Suppressor macrophage treated with lipopolysaccharide for 4 hours (primary cell): ENCODE measurements at regions not wholly inside any gene's neighbourhood (a gene's known extent, or its start where the extent isn't known, plus 50 kb on each side); places are given as distances from the start of the nearest gene placed in this dataset.

Experiments used
- DNase-seq: peaks from one replicate; pipeline ENCODE4 v3.0.0-alpha.2; 2020

DNA sequence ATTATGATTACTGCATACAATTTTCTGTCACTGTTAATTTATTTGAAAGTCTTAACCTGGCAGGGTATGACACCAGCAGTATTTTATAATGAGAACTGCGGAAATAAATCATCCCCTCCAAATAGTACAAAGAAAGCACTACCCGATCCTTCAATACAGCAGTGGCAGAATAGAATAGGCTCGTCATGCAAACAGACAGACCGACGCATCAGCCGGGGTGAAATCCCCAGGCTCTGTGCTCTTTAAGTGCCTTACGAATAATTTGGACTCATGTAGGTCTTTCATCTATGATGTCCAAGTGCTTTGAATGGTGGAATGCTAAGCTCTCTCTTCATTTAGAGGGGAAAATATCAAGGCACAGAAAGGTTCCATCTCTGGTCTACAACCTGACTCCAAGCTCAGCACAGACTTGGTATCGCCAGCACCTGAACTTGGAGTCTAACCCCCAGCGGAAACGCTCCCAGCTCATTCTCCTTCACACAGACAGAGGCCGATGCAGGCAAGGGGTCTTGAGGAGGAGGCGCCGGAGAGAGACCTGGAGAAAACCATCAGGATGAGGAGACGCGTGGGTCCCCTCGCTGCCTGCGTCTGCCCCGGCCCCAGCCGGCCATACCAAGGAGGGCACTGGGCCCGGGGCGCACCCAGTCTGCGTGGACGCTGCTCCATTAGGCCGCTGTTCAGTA, 568.1 kb upstream of the MKI67 start:
- DNase-seq = no peak

GRCh38 chr10:128694851-128695725, 568.9 kb upstream of the MKI67 start:
- no peak for DNase-seq

DNA sequence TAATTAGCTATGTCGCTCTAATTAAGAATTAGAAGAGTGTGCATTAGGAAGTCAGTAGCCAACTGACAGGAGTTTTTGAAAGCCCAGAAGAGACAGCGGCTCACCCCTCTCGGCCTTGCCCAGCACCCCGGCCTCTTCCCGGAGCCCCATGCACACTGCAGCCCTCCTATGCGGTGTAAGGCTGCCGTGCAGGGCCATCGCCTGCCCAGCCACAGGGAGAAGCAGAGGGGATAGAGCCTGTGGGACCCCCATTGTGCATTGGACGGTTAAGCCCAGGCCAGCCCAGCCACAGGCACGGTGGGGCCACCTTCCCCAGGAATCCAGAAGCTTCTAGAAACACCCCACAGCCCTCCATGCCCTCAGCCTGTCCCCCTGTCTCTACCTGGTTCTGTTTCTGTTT, 569.7 kb upstream of the MKI67 start:
- no peak for DNase-seq

- no peak for DNase-seq
These were observed 571.2 kb upstream of the MKI67 start for GRCh38 chr10:128697437-128697836.

DNA sequence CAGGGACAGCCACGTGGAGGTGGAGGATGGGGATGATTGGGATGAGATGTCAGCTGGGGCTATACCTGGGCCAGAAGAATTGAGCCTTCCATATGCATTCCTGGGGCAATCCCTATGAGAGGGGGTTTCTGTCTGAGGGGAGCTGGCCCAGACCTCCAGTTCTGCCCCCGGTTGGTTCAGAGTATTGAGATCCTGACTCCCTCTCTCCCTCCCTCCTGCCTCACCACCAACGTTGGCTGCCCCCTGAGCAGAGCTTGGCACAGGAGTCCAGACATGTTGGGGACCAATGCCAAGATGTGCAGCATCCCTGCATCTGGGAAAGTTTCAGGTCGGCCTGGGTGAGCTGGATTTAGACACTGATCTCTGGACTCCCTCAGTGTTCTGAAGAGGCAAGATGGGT, 575.2 kb upstream of the MKI67 start:
- no peak for DNase-seq

DNA sequence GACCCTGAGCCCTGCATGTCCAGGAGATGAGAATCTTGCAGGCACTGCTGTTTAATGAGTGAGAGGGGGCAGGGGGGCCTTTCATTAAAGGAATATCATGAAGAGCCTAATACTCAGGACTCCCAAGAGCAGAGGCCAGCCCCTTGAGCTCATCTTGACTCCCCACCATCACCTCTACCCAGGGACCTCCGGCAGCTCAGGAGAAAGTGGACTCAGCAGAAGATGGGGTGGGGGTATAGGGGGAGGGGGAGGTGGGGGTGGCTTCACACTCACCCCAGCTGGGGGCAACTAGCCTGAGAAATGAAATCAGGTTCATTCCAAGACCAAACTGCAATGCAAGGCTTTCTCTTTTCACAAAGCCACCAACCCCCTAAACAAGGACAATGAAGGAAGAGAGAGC, 575.6 kb upstream of the MKI67 start:
- no peak for DNase-seq

DNA sequence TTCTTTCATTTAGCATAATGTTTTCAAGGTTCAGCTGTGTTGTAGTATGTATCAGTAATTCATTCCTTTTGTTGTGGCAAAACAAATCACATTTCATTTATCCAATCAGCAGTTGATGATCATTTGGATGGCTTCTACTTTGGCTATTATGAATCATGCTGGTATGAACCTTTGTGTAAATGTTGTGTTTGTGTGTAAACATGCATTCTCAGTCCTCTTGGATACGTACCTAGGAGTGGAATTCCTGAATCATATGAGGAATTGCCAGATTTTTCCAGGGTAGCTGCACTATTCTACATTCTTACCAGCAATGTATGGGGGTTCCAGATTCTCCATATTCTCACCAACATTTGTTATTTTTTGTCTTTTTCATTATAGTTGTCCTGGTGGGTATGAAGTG, 578.5 kb upstream of the MKI67 start:
- DNase-seq = no peak

DNA sequence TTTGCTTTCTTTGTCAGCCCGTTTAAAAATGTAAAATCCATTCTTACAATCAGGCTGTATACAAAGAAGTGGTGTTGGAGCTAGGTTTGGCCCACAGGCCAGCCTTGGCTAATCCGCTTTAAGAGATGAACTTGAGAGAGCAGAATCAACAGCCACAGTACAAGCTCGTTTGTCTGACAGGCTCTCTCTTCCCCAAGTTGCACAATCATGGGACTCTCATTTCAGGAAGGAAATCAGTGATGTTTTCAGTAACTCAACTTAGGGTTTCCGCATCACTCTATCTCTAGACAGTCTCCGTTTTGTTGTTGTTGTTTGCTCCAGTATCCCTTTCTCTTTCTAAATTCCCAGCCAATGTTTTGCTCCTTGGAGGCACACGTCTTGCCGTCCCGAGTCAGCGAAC, 582.0 kb upstream of the MKI67 start:
- no peak for DNase-seq

DNA sequence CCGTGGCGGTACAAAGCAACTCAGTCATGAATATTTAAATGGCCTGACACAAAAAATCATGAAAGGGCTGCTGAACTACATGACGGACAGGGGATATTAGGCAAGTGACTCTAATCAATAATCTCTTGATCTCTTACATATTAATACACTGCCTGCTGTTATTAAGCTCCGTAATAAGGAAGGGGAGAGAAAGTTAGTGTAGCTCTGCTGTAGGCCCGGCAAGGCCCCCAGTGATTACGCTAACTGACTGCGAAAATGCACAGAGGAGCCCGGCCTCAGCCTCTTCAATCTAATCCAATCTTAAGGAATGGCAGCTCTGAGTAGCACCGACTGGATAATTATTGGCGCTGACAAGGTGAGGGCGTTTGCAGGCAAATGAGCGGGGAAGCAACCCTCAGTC, 583.5 kb upstream of the MKI67 start:
- no peak for DNase-seq

DNA sequence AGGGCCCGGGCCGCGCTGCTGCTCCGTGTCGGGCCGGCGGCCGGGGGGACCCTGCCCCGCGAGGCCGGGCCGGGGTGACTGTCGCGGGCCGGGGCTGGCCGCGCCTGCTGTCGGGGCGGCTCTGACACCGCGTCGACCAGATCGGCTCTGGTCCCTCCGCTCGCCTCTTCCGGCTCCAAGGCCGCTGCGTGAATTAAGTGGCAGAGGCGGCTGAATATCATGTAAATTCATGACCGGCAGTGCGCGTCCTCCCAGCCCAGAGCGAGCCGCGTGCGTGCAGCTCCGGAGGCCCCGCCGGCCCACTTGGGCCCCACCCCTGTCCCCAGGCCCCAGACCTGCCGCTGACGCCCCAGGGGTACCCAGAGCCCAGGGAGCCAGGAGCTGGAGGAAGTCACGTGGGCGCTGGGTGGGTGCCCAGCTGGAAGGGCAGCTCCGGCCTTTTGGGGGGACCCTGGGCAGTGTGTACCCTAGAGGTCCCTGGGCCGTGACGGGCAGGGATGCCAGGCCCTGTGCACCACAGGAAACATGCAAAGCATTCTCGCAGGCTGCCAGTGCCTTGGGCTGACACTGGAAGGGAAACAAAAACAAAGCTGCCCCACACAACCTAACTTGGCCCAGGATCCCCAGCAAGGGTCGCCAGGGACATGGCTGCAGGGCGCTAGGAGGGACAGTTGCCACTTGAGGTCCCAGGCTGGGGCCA, 584.0 kb upstream of the MKI67 start:
- DNase-seq = no peak

DNA sequence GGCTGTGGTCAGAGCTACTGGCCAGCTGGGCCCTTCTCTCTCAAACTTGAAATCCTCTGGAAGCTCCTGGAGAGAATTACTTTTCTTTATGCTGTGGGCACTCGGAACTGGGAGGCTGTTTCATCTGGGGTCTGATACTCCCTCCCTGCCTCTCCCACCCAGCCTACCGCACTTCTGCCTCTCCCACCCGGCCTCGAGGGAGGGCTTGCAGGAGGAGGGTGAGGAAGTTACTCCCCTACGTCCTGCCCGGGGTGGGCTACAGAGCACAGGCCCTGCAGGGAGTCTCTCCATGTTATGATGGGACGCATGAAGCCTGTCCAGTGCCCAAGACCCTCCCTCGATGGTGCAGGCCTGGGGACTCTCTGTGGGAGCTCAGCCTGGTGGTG, 584.6 kb upstream of the MKI67 start:
- DNase-seq = no peak

- DNase-seq = no peak
These were observed 585.6 kb upstream of the MKI67 start for GRCh38 chr10:128711806-128712205.

- DNase-seq = no peak
These were observed 586.6 kb upstream of the MKI67 start for GRCh38 chr10:128712661-128713400.

DNA sequence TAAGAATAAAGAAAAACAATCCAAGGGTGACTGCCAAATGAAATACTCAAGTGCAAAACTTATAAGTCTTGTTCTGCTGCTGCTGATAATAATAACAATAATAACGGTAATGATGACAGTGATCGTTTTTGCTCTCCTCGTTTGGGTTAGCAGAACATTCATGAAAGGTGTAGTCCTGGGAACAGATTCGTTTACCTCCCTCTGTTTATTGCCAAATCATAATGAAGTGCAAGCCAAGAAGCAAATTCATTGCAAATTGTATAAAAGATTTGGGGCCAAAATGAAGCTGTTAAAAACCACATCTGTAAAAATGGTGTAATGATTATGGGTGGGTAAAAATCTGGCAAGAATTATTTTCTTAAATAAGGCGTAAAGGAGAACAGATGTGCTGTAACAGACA, 587.2 kb upstream of the MKI67 start:
- no peak for DNase-seq

DNA sequence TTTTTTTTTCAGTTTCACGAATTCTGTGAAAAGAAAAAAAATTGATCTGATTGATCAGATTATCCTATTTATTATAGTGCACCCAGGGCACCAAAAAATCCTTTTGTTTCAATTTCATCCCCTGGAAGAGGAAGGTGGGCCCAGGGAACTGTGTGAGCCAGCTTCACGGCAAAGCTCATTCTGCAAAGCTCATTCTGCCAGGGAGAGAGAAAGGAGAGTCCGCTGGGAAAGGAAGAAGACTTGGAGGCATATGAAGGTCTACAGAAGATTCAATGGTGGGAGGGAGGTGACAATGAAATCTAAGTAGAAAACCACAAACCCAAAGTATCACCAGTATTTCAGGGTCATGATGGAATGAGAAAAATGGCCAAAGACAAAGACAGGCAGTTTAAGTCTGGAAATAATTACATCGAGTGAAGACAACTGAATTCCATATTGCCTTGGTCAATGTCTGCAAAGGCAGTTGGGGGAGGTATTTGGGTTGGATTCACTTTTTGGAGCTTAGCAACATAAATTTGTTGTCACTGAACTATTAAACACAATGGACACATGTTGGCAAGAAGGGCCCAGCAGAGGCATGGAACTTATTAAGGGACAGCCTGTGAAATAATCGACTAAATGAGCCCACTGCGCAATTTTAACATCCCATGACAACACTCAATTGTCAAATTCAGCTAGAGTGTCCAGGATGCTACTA, 587.8 kb upstream of the MKI67 start:
- DNase-seq = no peak

DNA sequence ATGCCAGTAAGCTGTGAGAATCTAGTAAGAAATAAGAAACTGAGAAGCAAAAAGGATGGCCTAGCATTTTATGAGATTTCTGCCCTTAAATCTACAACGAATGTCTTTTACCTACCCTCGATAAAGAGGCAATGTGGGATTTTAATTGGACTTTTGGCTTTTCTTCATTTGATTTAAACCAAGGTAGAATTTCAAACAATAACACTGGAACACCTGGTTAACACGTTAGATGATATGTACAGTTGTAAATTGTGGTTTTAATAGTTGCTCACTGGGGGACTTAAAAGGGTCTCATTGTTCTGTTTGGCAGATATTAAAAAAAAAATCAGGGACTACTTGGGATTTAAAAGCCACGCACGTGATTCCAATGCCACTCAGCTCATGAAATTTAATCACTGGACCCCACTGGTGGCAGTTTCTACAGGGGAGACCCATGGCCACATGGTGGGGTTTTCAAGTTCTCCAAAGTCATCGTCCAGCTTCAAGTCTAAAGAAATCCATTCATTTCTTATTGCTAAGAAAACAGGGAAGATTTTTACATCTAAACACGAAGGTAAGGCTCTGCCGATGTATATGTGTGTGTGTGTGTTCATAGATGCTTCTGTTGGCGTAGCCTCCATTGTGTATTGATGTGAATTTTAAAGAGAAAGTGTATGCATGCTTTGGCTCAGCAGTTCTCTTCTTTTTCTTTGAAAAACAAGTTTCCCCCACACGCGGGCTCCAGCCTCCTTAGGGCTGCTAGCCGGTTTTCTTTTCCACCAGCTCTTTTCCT, 588.6 kb upstream of the MKI67 start:
- DNase-seq = no peak

DNA sequence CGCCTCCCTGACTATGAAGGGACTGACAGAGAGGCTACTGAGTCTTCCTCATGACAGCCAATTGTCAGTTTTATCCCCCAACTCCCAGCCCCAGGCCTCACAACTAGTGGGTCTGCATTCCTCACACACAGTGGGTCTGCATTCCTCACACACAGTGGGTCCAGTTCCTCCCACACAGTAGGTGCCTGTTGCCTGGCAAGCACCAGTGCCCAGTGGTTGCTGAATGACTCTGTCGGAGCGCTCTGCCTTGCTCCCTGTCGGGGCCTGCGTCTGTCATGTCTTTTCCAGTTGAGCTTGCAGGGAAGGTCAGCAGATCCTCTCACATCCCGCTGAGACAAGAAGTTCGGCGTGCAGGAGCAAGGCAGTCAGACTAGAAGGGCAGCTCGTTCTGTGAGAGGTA, 590.0 kb upstream of the MKI67 start:
- no peak for DNase-seq

DNA sequence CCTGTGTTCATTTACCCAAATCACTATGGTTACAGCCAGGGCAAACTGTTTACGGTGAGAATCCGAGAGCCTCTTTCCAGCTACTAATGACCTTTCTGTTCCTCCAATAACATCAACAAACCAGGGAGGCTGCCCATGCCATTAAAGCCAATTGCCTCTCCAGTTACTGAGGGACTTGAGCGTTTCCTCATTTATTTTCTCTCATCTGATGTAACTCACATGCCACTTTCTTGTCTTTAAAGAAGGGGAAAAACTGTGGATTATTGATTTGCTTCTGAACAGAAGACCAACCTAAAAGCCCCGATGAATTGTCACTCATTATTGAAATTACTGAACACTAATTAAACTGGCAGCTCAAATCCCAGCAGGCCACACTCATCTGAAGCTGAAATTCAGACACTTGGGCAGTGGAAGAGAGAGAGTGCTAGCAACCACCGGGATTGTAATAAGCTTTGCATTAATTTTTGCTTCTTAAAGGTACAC, 595.8 kb upstream of the MKI67 start:
- no peak for DNase-seq

GRCh38 chr10:128722947-128723346, 596.7 kb upstream of the MKI67 start:
- no peak for DNase-seq

- DNase-seq = no peak
These were observed 597.5 kb upstream of the MKI67 start for GRCh38 chr10:128723631-128724205.

- no peak for DNase-seq
These were observed 599.3 kb upstream of the MKI67 start for GRCh38 chr10:128725531-128725930.
